Right kidney (tissue), 1 donor: ENCODE measurements at regions not wholly inside any gene's neighbourhood (a gene's known extent, or its start where the extent isn't known, plus 50 kb on each side); places are given as distances from the start of the nearest gene placed in this dataset.
"Not testable (repeated sequence)": the region's sequence is repeated elsewhere in the genome, so short reads cannot be mapped to it uniquely, and the experiment has no call there.

Experiments used
- DNase-seq: peaks from one replicate; pipeline ENCODE4 v3.0.0-alpha.2; 2016

GRCh38 chr20:48440261-48440660 lies 387.5 kb downstream of the PREX1 start:
- not testable (repeated sequence) for DNase-seq

GRCh38 chr20:48437146-48437545 lies 390.7 kb downstream of the PREX1 start:
- DNase-seq: no peak

- DNase-seq: not testable (repeated sequence)
Observed at GRCh38 chr20:48436609-48437008, 391.2 kb downstream of the PREX1 start.

DNA sequence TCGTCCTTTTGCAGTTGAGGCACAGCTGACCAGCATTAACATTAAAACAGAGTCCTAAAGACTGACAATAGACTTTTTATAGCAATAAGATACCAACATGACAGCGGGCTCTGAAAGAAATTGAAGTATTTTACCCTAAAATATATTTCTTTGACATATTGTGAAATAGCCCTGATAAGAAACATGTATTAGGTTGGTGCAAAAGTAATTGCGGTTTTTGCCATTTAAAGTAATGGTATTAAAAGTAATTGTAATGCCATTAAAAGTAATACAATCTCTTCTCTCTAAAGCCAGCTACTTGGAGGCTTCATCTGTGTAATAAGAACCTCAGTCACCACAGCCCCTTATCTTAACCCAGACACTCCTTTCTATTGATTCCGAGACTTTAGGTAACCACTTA lies 394.6 kb downstream of the PREX1 start:
- no peak for DNase-seq

DNA sequence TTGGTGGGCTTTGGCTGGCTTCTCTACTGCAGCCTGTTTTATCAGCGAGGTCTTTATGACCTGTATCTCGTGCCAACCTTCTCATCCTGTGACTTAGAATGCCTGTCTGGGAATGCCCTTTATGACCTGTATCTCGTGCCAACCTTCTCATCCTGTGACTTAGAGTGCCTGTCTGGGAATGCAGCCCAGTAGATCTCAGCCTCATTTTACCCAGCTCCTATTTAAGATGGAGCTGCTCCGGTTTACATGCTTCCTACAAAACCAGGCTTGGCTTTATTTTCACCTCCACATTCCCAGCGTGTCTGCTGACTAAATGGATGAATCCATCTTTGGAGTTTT lies 395.3 kb downstream of the PREX1 start:
- no peak for DNase-seq

DNA sequence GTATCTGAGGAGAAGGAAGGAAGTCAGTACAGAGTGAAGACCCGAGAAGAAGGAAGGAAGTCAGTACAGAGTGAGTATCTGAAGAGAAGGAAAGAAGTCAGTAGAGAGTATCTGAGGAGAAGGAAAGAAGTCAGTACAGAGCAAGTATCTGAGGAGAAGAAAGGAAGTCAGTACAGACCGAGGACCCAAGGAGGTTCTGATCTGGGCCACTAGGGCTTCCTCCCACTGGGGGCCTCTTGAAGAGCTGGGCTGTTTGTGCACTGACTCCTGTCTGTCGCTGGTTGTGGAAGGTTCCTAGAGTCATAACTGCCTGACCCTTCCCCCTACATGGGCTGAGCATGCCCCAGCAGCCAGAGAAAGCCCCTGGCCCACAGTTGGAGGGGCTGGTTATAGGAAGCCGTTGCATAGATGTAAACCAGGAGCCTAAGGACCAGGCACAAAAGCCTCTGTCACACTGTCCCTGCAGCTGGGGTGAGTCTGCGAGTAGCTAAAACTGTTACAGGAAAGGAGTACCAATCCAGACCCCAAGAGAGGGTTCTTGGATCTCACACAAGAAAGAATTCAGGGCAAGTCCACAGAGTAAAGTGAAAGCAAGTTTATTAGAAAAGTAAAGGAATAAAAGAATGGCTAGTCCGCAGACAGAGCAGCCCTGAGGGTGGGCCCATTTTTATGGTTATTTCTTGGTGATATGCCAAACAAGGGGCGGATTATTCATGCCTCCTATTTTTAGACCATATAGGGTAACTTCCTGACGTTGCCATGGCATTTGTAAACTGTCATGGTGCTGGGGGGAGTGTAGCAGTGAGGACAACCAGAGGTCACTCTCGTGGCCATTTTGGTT lies 395.9 kb downstream of the PREX1 start:
- no peak for DNase-seq

DNA sequence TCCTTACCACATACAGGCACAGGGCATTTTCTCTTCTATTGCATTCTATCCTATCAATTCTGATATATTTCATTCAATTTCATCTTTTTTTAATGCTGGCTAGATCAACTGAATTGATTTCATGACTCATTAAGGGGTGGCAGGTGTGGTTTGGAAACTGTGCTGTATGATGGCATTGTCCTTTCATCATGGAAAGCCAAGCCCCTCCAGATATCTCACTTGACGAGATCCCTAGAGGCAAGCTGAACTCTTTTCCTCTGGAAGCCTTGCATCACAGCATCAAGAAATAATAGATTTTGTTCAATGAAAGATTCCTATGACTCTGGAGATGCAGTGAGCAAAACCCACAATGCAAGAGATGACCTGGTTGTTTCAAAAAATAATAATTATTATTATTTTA lies 401.2 kb downstream of the PREX1 start:
- no peak for DNase-seq

DNA sequence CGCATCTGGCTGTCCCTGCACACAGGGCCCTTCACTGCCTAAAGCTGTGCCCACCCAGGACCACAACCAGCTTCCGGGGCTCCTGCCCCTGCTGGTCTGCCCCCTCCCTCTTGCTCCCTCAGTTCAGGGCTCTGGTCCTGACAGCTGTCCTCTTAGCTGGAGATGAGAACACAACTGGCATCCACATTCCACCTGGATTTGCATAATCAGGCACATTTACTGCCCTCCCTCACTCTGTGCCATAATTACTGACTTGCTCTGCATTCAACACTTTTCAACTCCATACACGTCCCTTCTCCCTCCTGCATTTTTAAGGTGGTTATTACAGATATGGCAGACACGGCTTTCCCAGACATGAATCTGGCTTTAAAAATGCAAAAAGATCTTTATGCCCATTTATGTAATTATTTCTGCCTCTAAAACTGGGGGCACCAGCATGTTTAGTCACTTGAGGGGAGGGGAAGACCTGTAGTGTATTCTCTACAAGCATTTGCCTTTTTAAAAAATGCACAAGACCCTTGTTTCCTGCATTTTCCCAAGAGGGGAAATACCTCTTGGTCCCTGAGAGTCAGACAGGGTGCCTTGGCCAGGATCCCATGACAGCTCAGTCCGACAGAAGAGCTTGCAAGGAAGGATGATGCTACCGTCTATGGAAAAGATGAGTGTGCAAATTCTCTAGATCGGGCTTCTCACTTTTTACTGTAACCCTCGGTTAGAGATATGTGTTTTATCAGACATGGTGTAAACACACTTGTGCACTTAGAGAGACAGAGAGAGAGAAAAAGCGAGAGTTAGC lies 401.8 kb downstream of the PREX1 start:
- DNase-seq: no peak

GRCh38 chr20:48425321-48425720 lies 402.5 kb downstream of the PREX1 start:
- no peak for DNase-seq

- no peak for DNase-seq
Observed at GRCh38 chr20:48422242-48422960, 405.4 kb downstream of the PREX1 start.

DNA sequence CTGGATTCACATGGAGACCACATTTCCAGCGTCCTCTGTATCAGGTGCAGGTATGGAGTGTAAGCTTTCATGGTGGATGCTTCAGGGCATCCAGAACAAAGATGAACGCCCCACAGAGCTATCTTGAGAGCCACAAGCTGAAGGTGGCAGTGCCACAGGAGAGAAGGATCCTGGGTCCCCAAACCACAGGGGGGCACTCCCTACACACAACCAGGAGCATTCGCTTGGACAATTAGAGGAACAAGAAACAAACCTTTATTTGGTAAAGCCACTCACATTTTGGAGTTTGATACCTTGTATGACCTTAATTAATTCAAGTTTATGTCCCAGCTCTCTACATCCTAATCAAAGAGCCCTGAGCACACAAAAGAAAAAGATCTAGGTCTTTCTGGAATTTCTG lies 406.3 kb downstream of the PREX1 start:
- DNase-seq: no peak

GRCh38 chr20:48420176-48420575 lies 407.6 kb downstream of the PREX1 start:
- DNase-seq: no peak

DNA sequence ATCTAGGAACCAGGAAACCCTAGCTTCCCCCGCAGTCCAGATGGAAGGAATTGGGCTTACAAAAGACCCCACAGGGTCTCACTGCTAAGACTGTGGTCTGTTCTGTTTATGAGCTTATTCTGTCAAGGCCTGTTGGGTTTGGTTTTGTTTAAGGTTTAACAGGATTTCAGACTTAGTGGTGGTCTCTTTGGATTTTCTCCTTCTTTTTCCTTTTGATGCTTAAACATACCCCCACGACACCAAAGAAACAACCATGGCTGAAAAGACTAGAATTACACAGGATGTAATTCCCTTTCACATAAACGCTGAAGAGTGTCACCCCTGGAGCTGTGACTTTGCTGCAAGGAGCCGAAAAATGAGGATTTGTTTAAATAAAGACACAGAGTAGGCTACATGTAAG lies 408.6 kb downstream of the PREX1 start:
- no peak for DNase-seq

DNA sequence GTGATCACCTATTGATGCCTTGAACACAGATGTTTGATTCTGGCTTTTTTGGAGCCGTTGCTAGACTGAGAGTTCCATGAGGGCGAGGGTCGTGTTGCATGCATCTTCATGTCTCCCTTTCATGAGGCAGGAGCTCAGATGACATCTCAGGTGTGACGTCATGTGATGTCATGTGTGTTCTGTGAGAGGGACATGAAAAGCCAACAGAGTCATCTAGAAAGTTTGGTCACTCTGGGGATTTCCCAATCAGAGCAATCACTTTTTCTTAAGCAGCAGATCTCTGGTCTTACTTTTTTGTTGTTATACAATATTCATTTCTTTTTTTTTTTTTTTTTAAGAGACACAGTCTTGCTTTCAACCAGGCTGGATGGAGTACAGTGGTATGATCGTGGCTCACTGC lies 411.8 kb downstream of the PREX1 start:
- no peak for DNase-seq

DNA sequence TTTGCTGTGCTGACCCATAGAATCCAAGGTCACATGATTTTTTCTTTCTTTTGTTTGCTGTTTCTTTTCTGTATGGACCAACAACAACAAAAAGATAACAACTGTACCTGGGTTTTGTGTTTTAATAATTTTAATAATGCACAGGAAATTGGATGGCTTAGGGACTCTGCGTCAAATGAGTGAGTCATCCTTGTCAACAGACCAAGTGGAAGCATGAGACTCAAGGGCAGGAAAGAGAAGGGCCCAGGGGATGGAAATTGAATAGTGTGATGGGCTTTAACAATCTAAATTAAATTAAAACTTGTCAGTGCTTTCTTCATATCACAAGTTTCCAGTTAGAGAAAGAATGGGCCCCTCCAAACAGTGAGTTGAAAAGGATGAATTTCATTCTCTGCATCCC lies 413.0 kb downstream of the PREX1 start:
- DNase-seq: no peak

DNA sequence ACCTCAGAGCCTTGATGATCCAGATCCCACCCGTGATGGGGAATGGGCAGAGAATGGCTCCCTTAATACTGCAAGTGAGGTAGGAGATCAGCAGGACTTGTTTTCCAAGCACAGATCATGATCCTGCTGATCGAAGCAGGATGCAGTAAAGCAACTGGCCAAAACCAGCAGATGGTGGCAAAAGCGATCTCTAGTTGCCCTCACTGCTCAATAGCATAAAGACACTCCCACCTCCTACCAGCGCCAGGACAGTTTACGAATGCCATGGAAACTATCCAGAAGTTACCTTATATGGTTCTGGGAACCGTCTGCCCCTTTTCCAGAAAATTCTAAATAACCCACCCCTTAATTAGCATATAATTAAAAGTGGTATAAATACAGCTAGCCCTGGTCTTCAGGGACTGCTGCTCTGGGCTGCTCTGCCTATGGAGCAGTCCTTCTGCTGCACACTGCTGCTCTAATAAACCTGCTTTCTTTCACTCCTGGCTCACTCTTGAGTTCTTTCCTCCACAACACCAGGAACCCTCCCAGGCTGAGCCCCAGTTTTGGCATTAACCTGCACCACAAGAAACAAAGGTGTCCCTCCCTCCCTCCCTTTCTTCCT lies 415.8 kb downstream of the PREX1 start:
- no peak for DNase-seq

GRCh38 chr20:48411245-48411644 lies 416.6 kb downstream of the PREX1 start:
- no peak for DNase-seq

GRCh38 chr20:48409055-48409615 lies 418.7 kb downstream of the PREX1 start:
- DNase-seq: no peak

DNA sequence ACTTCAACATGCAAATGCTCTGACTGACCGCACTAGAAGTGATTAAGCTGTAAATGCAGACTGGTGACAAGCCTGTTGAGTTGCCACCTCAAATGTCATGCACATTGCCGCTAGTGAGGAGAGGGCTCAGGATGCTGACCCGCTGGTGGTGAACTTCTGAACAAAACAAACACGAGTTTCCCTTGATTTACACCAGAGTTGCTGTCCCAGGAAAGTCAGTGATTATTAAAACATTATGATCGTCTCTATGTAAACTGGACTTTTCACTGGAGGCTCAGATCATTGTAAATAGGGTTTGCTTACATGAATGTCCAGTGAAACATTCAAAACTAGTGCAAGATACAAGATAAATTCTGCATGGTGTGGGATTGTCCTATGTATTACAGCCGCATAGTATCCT lies 420.1 kb downstream of the PREX1 start:
- no peak for DNase-seq

- no peak for DNase-seq
Observed at GRCh38 chr20:48406912-48407340, 420.9 kb downstream of the PREX1 start.

- DNase-seq: no peak
Observed at GRCh38 chr20:48406498-48406897, 421.3 kb downstream of the PREX1 start.

GRCh38 chr20:48405909-48406308 lies 421.9 kb downstream of the PREX1 start:
- DNase-seq: no peak
